ENCODE measurements at regions not wholly inside any gene's neighbourhood (a gene's known extent, or its start where the extent isn't known, plus 50 kb on each side); places are given as distances from the start of the nearest gene placed in this dataset.

DNA sequence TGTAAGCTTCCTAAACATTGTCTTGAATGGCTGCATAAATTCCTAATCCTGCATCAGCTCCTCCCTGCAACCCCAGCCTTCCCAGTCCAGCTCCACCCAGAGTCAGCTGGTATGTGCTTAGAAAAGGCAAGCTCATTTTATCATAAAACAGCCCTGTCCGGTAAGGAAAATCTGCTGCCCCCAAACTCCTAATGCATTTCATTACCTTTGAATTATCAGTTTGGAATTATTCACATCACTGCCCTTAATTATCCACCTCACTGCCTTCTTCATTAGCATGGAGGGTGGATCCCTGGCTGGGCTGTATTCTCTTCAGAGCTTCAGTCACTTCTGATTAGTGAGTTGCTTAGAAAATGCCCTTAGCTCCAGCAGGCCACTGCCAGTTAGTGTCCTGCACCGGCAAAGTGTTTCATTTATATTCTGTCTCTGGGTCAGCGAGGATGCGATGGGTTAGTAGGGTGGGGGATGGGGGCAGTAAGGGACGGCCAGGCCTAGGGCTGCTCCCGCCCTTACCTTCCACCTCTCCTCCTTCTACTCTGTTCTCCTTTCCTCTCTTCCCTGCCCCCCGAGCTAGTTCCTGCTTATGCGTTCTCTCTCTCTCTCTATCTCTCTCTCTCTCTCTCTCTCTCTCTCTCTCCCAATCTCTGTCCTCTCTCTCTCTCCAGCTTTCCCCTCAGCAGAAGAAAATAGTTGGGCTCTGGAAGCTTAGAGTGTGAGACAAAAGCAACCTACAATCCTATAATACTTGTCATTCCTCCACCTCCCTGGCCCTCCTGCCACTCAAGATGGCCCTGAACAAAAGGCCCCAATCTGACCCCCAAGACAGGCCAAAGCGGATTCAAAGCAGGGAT lies 174.8 kb upstream of the KLF3 start:
- peaks cover 5% of the 10 kb centered on the region; the same call in 1 of the 2 replicates for H3K23me2 ChIP-seq (ENCODE audit: low read depth, low read length)
- no peak overlapping the region for H3K56ac ChIP-seq (replicated peaks; ENCODE audit: insufficient read length, low read depth, low read length)
- H3K4me2 ChIP-seq (ENCODE audit: insufficient read depth in 1 of 2, low read depth in 2 of 2, low read length in 2 of 2): peak overlapping the region; percentile 65 to 70
- no peak overlapping the region for H2BK120ac ChIP-seq (replicated peaks; ENCODE audit: low read depth, low read length)
- ChIA-PET POLR2A (ENCODE audit: partially characterized antibody) (interaction anchor here (0.6 to 1.3 kb wide), 8 partner anchors 11 to 183 kb away, joined by 3 to 4 read pairs (median 3); no protein-coding TSS in a partner anchor), CTCF (ENCODE audit: partially characterized antibody) (interaction anchor here (0.9 to 1.6 kb wide), 4 partner anchors 13 to 420 kb away, joined by 4 to 6 read pairs (median 4); no protein-coding TSS in a partner anchor)
- peak overlapping the region; percentile 84; the same call in 1 of the 2 replicates for H4K8ac ChIP-seq (ENCODE audit: extremely low read depth, insufficient read depth, low read length)
- H3K4me1 ChIP-seq (replicated peaks in 1 of 4; ENCODE audit: control insufficient read depth in 3 of 4, insufficient read depth in 4 of 4, low read length in 3 of 4): peaks cover 5 to 12% (median 7%) of the 10 kb centered on the region in 4 experiments
- H3K79me2 ChIP-seq (ENCODE audit: control insufficient read depth in 1 of 2, insufficient read depth in 2 of 2, low read length in 2 of 2): no peaks in the 10 kb centered on the region
- H3K9ac ChIP-seq (replicated peaks in 1 of 4; ENCODE audit: extremely low read depth in 1 of 4, low read depth in 3 of 4, low read length in 3 of 4): peak overlapping the region in 2 of 4 experiments; percentile 1 to 43; a peak in 3 of 7 replicates
- peak in 1 of 2 experiments; percentile 52 for DNase-seq (ENCODE audit: low read depth in 1 of 2, low spot score in 2 of 2)
- H2BK15ac ChIP-seq (ENCODE audit: low read length): no peak overlapping the region
- 31% methylated on average over 9 of the region's 9 CpGs; no CpG with 5 or more reads in 1 of the 2 experiments for WGBS, 2 experiments (ENCODE audit: extremely low coverage in 1 of 2, insufficient coverage in 1 of 2, insufficient read length in 1 of 2, insufficient replicate concordance in 2 of 2, low coverage in 1 of 2, low lambda C conversion rate in 2 of 2, missing lambda C conversion rate in 1 of 2)
- H3K36me3 ChIP-seq (ENCODE audit: control insufficient read depth in 2 of 4, insufficient read depth in 4 of 4, low read length in 3 of 4): no peaks in the 10 kb centered on the region
- H4K5ac ChIP-seq (ENCODE audit: insufficient read length, low read depth, low read length): peak overlapping the region; percentile 14
- peak overlapping the region; percentile 57; the same call in 1 of the 2 replicates for H2AFZ ChIP-seq (ENCODE audit: low read length)
- peak overlapping the region; percentile 36 for H4K91ac ChIP-seq (replicated peaks; ENCODE audit: insufficient read length, low read length)
- FAIRE-seq: peak; percentile 50
- H2BK5ac ChIP-seq (ENCODE audit: low read depth, low read length): peak overlapping the region; percentile 80
- peak overlapping the region; percentile 5; the same call in 1 of the 2 replicates for H3K18ac ChIP-seq (ENCODE audit: extremely low read depth, low read length)
- H3K27me3 ChIP-seq (replicated peaks in 1 of 4; ENCODE audit: control insufficient read depth in 3 of 4, extremely low read depth in 1 of 4, insufficient read depth in 3 of 4, low read length in 3 of 4): no peaks in the 10 kb centered on the region
- H3K23ac ChIP-seq (ENCODE audit: insufficient read length): no peak overlapping the region
- H3K4me3 ChIP-seq (ENCODE audit: extremely low read depth in 1 of 4, insufficient read depth in 2 of 4, low read depth in 3 of 4, low read length in 4 of 4): peak overlapping the region in 1 of 4 experiments; percentile 46; a peak in 2 of 8 replicates
- H3K9me3 ChIP-seq (ENCODE audit: insufficient read depth in 2 of 2, low read depth in 1 of 2, low read length in 1 of 2): no peaks in the 10 kb centered on the region
- no peak overlapping the region for H3K14ac ChIP-seq (ENCODE audit: insufficient read length)
- H2BK12ac ChIP-seq (ENCODE audit: low read depth, low read length): peak overlapping the region; percentile 97; the same call in 1 of the 2 replicates
- 0 out of 2 replicates have a peak overlapping the region, but pooled peaks have one; percentile 24 for H2BK20ac ChIP-seq (ENCODE audit: low read length)
- peak overlapping the region; percentile 74 for H3K27ac ChIP-seq (ENCODE audit: low read depth, low read length)
- H2AK5ac ChIP-seq (ENCODE audit: low read depth, low read length): no peak overlapping the region
- no peaks in the 10 kb centered on the region for H4K20me1 ChIP-seq (replicated peaks in 1 of 2; ENCODE audit: control insufficient read depth in 1 of 2, insufficient read depth in 2 of 2, low read length in 2 of 2)
- no peaks in the 10 kb centered on the region for H3K79me1 ChIP-seq (ENCODE audit: low read depth, low read length)
- no peak overlapping the region for H3K4ac ChIP-seq (replicated peaks; ENCODE audit: insufficient read length, low read depth, low read length)
- no peak for TF ChIP-seq SP4 (IDR thresholded peaks at IDR 0.05; ENCODE audit: low read length)
- TF ChIP-seq GTF2F1 (IDR thresholded peaks at IDR 0.05; ENCODE audit: borderline replicate concordance, low read depth, low read length): no peak
- no peak for TF ChIP-seq EP300 (IDR thresholded peaks at IDR 0.05; ENCODE audit: borderline replicate concordance in 1 of 2, low read depth in 2 of 2, low read length in 2 of 2)
- peak; percentile 86 for TF ChIP-seq ASH2L (IDR thresholded peaks at IDR 0.05; ENCODE audit: low read length)
- TF ChIP-seq, protein P1, sequence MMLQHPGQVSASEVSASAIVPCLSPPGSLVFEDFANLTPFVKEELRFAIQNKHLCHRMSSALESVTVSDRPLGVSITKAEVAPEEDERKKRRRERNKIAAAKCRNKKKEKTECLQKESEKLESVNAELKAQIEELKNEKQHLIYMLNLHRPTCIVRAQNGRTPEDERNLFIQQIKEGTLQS (IDR thresholded peaks at IDR 0.05; ENCODE audit: insufficient read depth, low read depth, low read length): no peak
- TF ChIP-seq KDM4A (IDR thresholded peaks at IDR 0.05; ENCODE audit: low read depth, low read length, severe bottlenecking): no peak
- no peak for TF ChIP-seq POLR2AphosphoS5 (IDR thresholded peaks at IDR 0.05; ENCODE audit: low read depth, low read length)
- no peak for TF ChIP-seq NRF1 (IDR thresholded peaks at IDR 0.05; ENCODE audit: low read depth, low read length)
